ENCODE measurements at regions not wholly inside any gene's neighbourhood (a gene's known extent, or its start where the extent isn't known, plus 50 kb on each side); places are given as distances from the start of the nearest gene placed in this dataset.

DNA sequence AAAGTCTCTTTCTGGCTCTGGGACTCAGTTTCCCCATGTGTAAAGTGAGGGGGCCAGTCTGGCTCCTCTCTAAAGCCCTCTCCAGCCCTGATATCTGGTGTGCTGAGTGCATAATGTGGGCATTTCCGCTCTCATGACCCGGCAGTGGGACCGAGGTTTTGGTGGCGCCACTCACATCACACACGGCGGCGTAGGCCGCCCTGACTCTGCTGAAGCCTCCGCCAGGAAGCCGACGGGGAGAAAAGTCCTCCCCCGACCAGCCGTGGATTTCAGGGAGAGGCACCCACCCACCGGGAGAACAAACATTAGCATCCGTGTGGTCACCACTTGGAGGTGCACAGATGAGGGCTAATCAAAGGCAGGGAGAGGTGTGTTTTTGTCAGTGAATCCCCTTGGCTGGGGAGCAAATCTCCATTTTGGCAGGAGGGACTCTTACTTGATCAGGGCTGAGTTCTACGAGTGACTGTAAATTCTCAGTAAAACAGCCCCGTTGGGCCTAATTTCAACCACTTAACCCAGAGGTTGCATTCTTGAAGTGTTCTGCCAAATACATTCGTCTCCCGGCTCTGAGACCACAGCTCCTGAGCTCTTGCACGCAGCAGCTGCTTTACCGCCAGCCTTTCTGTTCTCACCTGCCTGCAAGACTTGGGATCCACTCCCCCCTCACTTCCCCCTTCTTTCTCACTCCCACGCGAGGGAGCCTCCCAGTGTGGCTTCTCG, 118.2 kb downstream of the FOXD2 start:
- TF ChIP-seq, protein P1, sequence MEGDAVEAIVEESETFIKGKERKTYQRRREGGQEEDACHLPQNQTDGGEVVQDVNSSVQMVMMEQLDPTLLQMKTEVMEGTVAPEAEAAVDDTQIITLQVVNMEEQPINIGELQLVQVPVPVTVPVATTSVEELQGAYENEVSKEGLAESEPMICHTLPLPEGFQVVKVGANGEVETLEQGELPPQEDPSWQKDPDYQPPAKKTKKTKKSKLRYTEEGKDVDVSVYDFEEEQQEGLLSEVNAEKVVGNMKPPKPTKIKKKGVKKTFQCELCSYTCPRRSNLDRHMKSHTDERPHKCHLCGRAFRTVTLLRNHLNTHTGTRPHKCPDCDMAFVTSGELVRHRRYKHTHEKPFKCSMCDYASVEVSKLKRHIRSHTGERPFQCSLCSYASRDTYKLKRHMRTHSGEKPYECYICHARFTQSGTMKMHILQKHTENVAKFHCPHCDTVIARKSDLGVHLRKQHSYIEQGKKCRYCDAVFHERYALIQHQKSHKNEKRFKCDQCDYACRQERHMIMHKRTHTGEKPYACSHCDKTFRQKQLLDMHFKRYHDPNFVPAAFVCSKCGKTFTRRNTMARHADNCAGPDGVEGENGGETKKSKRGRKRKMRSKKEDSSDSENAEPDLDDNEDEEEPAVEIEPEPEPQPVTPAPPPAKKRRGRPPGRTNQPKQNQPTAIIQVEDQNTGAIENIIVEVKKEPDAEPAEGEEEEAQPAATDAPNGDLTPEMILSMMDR (IDR thresholded peaks at IDR 0.05), result no peak
- TF ChIP-seq POLR2A (IDR thresholded peaks at IDR 0.05), result no peak
